GM21825 (cell line): ENCODE measurements at regions not wholly inside any gene's neighbourhood (a gene's known extent, or its start where the extent isn't known, plus 50 kb on each side); places are given as distances from the start of the nearest gene placed in this dataset.

Experiments
- ATAC-seq: cut with Tn5 transposase; IDR thresholded peaks from one replicate; pipeline ENCODE4 v1.9.1; 2021; ENCODE audit warnings: mild to moderate bottlenecking, moderate library complexity; ENCODE audit not compliant: unreplicated experiment

- ATAC-seq = no peak
These were observed 163.9 kb downstream of the TSEN15 start for GRCh38 chr1:184215274-184215925.

DNA sequence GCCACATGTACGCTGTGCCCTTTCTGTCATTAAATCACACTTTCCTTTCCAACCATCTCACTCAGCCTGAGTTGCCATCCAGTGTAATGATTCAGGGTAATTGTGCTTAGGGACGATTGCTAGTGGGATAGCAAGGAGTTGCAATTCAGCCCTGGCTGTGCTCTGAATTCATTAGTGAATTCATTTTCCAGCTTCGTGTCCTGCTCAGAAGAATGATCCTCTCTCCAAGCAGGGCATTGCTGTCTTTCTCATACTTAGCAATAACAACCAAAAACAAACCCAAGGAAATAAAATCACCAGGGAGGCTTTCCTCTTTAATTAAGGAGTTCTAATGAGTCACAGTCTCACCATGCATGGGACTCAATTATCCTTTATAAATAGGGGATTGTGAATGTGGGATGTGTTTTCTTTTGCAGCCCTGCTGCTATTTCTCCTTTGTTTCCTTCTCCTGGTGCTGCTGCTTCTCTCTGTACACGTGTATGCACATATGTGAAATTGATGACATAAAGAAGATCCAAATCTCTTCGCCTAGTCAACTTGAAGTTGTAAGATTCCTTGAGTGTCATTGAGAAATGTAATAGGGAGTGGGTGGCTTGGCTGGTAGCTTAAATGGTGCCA, 167.0 kb downstream of the TSEN15 start:
- no peak for ATAC-seq

DNA sequence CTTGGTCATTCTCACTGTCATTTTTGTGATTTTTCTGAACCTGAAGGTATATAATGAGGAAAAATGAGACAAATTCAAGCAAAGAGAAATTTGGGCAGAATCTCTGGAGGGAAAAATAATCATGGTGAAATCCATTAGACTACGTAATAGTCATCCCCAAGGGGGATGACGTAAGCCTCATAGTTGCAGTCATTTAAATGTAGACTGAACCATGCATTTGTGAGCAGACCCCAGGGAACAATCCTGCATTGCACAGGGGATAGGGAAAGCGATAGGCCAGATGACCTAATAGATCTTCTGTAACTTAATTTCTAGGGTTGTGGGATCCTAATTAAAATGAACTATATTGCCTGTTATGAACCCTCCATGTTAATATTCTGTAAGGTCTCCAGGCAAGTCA, 167.4 kb upstream of the C1orf21 start:
- no peak for ATAC-seq

GRCh38 chr1:184219883-184220282, 166.9 kb upstream of the C1orf21 start:
- ATAC-seq = no peak

- ATAC-seq = no peak
These were observed 165.7 kb upstream of the C1orf21 start for GRCh38 chr1:184221087-184221486.

GRCh38 chr1:184222652-184223052, 164.2 kb upstream of the C1orf21 start:
- no peak for ATAC-seq

GRCh38 chr1:184223216-184223615, 163.6 kb upstream of the C1orf21 start:
- no peak for ATAC-seq

DNA sequence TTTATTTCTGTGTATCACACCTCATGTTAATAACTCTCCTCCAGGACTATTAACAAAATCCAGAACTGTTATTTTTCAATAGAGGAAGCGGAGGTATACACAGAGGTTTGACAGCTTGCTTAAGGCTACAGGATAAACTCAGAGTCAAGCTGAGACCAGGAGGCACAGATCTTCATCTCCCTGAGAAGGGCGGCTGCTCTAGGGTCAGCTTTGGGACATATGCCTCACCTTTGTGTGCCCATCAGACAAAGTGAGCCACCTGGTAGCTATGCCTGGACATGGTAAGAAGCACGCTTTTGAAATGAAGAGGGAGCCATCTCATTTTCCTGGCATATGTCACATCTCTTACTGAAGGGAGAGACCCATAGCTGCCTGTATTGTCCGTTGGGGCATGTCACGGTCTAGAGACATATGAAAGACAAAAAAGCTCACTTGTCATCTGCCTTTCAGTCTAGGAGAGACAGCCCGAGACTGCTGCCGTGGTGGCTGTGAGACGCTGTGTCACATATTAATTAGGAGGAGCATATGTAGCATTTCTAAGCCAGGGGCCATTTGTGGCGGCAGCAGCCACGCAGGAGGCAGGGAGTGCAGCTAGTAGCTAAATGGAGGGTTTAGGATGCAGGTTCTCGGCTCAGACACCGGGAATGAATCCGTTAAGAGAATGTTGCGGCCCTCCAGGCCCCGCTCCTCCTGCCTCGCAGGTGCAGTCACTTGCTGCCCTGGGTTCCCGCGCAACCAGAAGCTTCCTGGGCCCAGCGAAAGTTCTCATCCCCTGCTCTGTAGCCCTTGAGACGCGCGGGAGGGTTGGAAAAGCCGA, 161.3 kb upstream of the C1orf21 start:
- ATAC-seq = no peak

DNA sequence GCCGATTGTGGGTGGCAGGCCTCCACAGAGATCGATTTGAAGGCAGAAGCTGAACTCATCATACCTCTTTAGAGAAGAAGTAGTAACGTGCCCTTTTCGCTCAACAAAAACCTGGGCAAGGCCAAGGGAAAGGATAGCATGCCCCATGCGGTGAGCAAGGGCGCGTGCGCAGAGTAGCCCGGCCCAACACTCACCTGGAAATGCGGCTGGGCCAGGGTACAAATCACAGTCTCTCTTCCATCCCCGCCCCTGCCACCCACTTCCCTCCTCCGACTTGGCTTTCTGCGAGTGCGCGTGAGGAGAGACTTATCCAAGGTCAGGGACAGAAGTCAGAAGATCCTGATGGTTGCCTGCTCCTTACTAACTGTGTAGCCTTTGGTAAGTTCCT, 160.7 kb upstream of the C1orf21 start:
- no peak for ATAC-seq

- ATAC-seq = no peak
These were observed 158.3 kb upstream of the C1orf21 start for GRCh38 chr1:184228558-184228957.

- no peak for ATAC-seq
These were observed 149.2 kb upstream of the C1orf21 start for GRCh38 chr1:184237588-184237987.

DNA sequence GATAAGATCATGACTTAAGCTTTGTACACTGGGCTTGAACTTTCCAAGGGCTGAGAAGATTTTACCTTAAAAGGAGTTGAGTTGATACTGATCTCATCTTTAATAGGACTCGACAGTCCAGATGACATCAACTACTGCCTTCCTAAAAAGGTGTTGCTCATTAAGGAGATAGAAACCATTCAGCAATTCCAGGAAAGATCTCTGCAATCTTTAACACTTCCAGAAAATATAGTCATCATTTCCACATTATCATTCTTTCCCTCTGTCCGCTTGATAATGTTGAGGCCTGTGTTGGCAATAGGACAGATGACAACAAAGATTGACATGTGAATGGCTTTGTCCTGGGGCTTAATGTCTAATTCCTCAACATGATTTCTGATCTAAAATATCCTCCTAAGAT, 145.4 kb upstream of the C1orf21 start:
- ATAC-seq = no peak

GRCh38 chr1:184242507-184242943, 144.3 kb upstream of the C1orf21 start:
- no peak for ATAC-seq

DNA sequence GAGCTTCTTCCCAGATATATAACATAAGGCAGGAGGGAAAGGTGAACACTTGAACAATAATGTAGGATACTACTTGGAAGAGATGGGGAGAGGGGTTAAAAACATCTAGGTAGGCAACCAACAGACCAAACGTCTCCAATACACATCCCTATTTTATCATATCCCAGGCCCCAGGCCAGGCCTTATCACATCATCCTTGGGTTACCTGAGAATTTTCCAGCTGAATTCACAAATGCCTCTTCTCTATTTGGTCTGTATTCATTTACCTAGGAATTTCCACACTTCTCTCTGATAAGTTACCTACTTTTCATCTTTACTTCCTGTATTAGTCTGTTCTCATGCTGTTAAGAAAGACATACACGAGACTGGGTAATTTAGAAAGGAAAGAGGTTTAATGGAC, 141.9 kb upstream of the C1orf21 start:
- no peak for ATAC-seq

DNA sequence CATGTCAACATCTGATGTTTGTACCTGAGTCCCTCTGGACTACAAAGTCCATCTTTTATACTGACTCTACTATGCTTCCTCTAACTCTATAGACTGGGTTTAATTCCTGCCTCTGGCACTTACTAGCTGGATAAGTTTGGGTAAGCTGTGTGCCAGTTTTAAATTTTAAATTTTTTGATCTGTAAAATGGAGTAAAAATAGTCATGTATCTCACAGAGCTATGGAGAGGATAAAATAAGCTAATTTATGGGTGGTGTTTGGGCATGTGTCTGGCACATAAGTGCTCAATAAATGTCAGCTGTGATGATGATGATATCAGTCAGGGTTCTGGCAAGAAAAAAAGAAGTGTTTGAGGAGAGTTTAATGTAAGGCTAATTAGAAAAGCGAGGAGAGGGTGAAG, 139.2 kb upstream of the C1orf21 start:
- ATAC-seq = no peak

- no peak for ATAC-seq
These were observed 132.9 kb upstream of the C1orf21 start for GRCh38 chr1:184253921-184254320.

GRCh38 chr1:184254849-184255248, 132.0 kb upstream of the C1orf21 start:
- ATAC-seq = no peak

GRCh38 chr1:184255560-184255959, 131.3 kb upstream of the C1orf21 start:
- ATAC-seq = no peak

- ATAC-seq = no peak
These were observed 129.0 kb upstream of the C1orf21 start for GRCh38 chr1:184257873-184258272.

- ATAC-seq = no peak
These were observed 128.3 kb upstream of the C1orf21 start for GRCh38 chr1:184258525-184258924.

- no peak for ATAC-seq
These were observed 126.4 kb upstream of the C1orf21 start for GRCh38 chr1:184260382-184260781.

- no peak for ATAC-seq
These were observed 124.7 kb upstream of the C1orf21 start for GRCh38 chr1:184262109-184262508.
